HUES6 (cell line): ENCODE measurements at regions not wholly inside any gene's neighbourhood (a gene's known extent, or its start where the extent isn't known, plus 50 kb on each side); places are given as distances from the start of the nearest gene placed in this dataset.

Source experiments
- H3K27ac ChIP-seq: 2 replicates; pipeline ENCODE4 v1.7.0; 2013; ENCODE audit warnings: low read depth, mild to moderate bottlenecking, low read length, inconsistent platforms
- H3K27me3 ChIP-seq: 2 replicates; pipeline ENCODE4 v1.6.1; 2013; ENCODE audit warnings: low read length; ENCODE audit not compliant: control insufficient read depth, insufficient read depth
- H3K36me3 ChIP-seq: 2 replicates; pipeline ENCODE4 v1.6.1; 2013; ENCODE audit warnings: low read length; ENCODE audit not compliant: control insufficient read depth, insufficient read depth
- H3K4me1 ChIP-seq: 2 replicates; pipeline ENCODE4 v1.6.1; 2013; ENCODE audit warnings: low read length; ENCODE audit not compliant: control insufficient read depth, insufficient read depth
- H3K4me3 ChIP-seq: 2 replicates; pipeline ENCODE4 v1.5.1; 2013; ENCODE audit warnings: low read depth, low read length
- H3K9ac ChIP-seq: one replicate; pipeline ENCODE4 v1.6.1; 2013; ENCODE audit warnings: mild to moderate bottlenecking, low read length
- H3K9me3 ChIP-seq: 2 replicates; pipeline ENCODE4 v1.6.1; 2013; ENCODE audit warnings: low read depth, low read length; ENCODE audit not compliant: control insufficient read depth, insufficient read depth

DNA sequence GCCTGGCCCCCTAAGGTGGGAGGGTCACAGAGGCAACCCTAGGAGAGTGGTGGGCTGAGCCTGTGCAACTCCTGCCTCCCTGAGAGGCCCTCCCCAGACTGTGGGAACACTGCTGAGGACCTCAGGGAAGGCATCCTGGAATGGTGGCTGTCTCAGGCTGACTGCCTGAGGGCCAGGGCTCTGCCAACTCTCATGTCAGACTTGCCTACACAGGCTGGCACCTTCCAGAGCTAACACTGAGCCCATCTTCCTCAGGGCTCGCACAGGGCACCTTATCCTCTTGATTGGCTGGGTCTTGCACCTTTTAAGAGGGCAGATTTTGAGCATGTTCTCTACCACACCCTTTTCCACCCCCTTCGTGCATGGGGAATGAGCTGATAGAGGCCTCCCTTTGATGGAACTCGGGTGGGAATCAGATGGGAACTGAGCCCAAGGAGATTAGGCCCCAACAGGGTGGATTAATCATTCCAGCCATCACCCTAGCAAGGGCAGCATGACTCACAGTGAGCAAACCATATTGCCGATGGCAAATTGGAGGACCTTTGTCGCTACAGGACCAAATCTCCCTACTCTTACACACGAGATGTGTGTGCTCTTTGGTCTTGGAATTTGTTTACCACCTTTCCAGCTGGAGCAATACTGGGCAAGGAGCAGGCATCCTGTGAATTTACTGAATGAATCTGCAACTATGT lies 702.8 kb downstream of the VRK1 start:
- H3K27ac ChIP-seq = no peak overlapping the region
- no peak overlapping the region for H3K4me3 ChIP-seq
- no peaks in the 10 kb centered on the region for H3K36me3 ChIP-seq

DNA sequence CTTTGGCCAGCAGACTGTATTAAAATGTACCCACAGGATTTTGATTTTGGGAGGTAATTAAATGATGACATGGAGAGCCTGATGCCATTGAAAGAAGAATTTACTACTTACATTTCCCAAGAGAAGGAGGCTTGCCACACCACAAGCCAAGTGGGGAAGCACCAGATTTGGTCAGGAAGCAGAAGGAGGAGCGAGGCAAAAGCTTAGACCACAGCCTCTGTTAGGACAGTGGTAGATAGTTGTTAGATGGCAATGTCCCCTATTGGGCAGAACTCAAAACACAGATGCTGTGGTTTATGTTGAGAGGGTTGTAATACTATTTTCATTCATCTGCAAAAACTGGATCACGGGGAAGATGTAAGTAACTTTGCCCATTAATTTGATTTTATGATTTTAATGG lies 709.4 kb downstream of the VRK1 start:
- H3K4me3 ChIP-seq = no peak overlapping the region
- peaks cover 29% of the 10 kb centered on the region for H3K9me3 ChIP-seq
- no peaks in the 10 kb centered on the region for H3K27me3 ChIP-seq
- no peak overlapping the region for H3K9ac ChIP-seq
- H3K36me3 ChIP-seq = no peaks in the 10 kb centered on the region
- H3K27ac ChIP-seq = no peak overlapping the region
- no peaks in the 10 kb centered on the region for H3K4me1 ChIP-seq

More for the DNA sequence above, 702.8 kb downstream of the VRK1 start:
- Histone ChIP-seq H3K9ac (no peak overlapping the region), H3K27me3 (no peaks in the 10 kb centered on the region), H3K4me1 (peaks cover 4% of the 10 kb centered on the region; the same call in 1 of the 2 replicates), H3K9me3 (no peaks in the 10 kb centered on the region)

DNA sequence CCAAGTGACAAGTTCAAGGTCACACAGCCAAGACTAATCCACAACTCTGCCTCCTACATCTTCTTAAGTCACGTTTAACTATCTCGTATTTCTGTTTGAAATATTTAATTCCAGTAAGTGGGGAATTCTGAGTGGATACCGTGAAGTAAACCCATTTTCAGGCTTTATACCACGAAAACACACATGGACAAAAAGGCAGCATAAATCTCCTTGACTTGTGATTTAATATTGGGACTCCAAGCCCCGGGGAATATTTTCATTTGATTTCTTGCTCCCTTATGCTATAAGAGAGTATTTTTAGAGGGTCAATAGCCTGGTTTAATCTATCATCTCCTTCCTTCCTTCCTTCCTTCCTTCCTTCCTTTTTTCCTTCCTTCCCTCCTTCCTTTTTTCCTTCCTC lies 716.7 kb downstream of the VRK1 start:
- H3K27me3 ChIP-seq = no peaks in the 10 kb centered on the region
- peaks cover 7% of the 10 kb centered on the region for H3K9me3 ChIP-seq
- H3K36me3 ChIP-seq = no peaks in the 10 kb centered on the region
- H3K9ac ChIP-seq = no peak overlapping the region
- no peaks in the 10 kb centered on the region for H3K4me1 ChIP-seq
- H3K4me3 ChIP-seq = no peak overlapping the region
- no peak overlapping the region for H3K27ac ChIP-seq

DNA sequence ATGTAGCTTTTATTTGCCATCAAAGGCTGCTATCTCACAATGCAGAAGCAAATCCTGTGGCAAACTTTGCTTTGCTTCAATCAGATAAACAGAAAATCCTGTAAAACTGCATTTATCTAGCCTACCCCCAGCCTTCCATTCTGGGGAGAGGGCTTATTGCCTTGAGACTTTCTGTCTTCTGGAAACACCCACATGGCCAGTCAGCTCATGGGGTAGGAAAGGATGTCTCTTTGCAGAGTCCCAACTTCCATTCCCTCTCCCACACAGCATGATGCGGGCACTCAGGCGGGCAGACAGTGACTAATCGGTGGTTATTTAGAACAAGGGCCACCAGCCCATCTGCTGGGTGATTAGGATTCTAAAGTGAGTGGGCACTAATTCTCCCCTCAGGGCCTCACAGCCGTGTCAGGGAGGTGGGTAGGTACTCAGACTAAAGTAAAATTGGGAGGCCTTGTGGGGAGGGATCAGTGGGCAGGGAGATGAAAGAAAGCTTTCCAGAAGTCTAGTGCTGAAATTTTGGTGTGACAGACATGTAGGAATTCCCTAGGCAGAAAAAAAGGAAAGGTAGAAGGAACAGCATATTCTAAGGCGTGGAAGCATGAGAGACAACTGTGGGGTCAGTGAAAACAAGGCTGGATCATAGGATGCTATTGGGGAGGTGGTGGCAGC lies 720.5 kb downstream of the VRK1 start:
- H3K4me3 ChIP-seq = no peak overlapping the region
- H3K4me1 ChIP-seq = no peaks in the 10 kb centered on the region
- H3K27me3 ChIP-seq = no peaks in the 10 kb centered on the region
- H3K36me3 ChIP-seq = no peaks in the 10 kb centered on the region
- H3K27ac ChIP-seq = no peak overlapping the region
- no peaks in the 10 kb centered on the region for H3K9me3 ChIP-seq
- H3K9ac ChIP-seq = no peak overlapping the region

DNA sequence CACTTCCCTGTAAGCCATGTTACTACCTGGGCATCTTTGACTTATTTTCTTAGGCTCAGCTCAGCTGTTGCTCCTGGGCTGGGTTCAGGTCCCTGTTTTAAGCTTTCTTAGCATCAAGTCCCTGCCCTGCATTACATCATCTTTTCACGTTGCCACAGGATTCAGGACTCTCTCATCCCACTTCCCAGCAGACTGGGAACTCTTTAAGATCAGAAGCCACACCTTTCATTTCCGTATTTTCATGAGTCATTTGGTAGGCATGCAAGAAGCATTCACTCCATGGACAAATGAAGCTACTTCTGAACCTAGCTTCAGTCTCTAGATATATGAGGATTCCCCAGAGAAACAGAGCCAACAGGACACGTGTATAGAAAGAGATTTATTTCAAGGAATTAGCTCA lies 726.8 kb downstream of the VRK1 start:
- Histone ChIP-seq H3K9ac (no peak overlapping the region), H3K27ac (no peak overlapping the region), H3K36me3 (no peaks in the 10 kb centered on the region), H3K4me3 (no peak overlapping the region), H3K27me3 (no peaks in the 10 kb centered on the region), H3K4me1 (peaks cover 8% of the 10 kb centered on the region; the same call in 1 of the 2 replicates), H3K9me3 (no peaks in the 10 kb centered on the region)

DNA sequence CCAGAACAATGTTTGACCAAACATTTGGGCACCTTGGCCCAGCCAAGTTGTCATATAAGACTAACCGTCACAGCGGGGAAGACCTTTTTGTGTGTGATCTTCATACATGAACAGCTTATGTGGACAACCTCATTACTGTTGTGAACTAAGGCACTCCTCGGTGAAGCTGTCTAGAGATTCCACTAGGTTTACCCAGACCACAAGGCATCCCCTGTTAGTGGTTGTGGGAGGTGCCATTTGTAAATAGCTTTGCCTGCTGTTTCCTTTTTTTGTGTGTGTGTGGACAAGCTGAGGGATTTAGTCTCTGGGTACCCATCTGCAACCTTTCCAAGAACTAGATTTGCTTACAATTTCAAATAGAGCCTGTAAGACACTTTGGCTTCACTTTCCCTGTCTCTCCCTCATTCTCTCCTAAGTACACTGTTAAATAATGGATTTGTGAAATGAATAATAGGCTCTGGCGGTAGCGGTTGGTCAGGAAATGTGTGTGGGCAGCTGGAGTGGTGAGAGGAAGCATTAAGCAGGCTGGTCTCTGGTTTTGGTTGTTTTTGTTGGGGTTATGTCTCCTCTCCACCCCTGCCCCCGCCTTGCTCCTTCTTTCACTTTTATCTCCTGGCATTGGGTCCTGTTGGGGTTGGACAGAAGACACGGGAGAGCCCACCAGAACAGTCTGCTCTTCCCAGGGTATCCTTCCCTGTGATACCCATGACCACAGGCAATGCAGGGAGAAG lies 727.6 kb downstream of the VRK1 start:
- no peak overlapping the region for H3K27ac ChIP-seq
- no peak overlapping the region for H3K9ac ChIP-seq
- H3K36me3 ChIP-seq = no peaks in the 10 kb centered on the region

DNA sequence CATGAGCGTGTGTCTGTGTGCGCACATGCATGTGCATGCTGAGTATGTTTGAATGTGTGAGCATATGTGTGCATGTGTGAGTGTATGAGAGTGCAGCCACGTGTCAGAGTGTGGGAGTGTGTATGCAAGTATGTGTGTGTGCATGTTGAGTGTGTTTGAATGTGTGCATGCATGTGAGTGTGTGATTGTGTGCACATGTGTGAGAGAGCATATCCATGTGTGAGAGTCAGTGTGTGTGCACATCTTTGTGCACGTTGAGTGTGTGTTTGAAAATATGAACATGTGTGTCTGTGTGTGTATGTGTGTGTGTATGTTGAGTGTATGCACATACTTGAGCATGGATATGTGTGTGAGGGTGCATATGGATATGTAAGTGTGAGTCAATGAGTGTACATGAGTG lies 730.8 kb downstream of the VRK1 start:
- H3K9me3 ChIP-seq = no peaks in the 10 kb centered on the region
- H3K9ac ChIP-seq = no peak overlapping the region
- H3K27me3 ChIP-seq = no peaks in the 10 kb centered on the region
- H3K27ac ChIP-seq = no peak overlapping the region
- H3K4me1 ChIP-seq = peaks cover 8% of the 10 kb centered on the region; the same call in 1 of the 2 replicates
- H3K36me3 ChIP-seq = no peaks in the 10 kb centered on the region
- no peak overlapping the region for H3K4me3 ChIP-seq

More for the DNA sequence above, 727.6 kb downstream of the VRK1 start:
- Histone ChIP-seq H3K27me3 (no peaks in the 10 kb centered on the region), H3K4me1 (peaks cover 8% of the 10 kb centered on the region; the same call in 1 of the 2 replicates), H3K9me3 (no peaks in the 10 kb centered on the region), H3K4me3 (no peak overlapping the region)

DNA sequence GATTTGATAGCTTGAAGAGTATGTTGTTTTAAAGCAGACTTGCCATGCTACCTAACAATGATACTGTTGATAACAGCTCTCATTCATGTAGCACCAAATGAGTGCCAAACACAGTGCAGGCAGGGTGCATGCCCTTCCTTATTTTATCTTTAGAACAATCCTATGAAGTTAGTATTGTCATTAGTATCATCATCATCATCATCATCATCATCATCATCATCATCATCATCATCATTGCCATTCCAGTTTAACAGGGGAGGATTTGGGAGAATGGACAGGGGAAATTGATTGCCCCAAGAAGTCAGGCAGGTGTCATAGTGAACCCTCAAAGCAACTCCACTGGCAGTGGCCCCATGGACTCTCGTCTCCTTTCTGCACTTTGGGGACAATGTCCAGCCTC lies 734.9 kb downstream of the VRK1 start:
- H3K9me3 ChIP-seq = no peaks in the 10 kb centered on the region
- H3K4me1 ChIP-seq = no peaks in the 10 kb centered on the region
- no peaks in the 10 kb centered on the region for H3K27me3 ChIP-seq

DNA sequence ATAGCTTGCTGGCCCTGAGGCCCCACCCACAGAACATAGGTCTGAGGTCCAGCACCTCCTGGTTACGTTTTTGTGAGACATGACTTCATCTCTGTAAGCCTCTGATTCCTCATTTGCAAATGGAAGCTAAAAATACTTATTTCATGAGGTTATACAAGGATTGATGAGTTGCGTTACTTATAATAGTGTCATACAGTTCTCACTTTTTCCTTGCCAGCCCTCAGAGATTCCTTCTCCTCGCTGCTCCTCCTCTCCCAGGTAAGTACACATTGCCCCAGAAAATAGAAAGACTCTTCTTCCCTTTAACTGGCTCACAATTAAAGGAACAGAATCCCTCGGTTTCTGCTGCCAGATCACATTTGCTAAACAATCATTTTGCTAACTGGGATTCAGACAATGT lies 739.2 kb downstream of the VRK1 start:
- H3K4me1 ChIP-seq = no peaks in the 10 kb centered on the region
- no peaks in the 10 kb centered on the region for H3K36me3 ChIP-seq
- no peak overlapping the region for H3K27ac ChIP-seq
- H3K9me3 ChIP-seq = no peaks in the 10 kb centered on the region
- no peak overlapping the region for H3K9ac ChIP-seq
- no peaks in the 10 kb centered on the region for H3K27me3 ChIP-seq
- H3K4me3 ChIP-seq = no peak overlapping the region

More for the DNA sequence above, 734.9 kb downstream of the VRK1 start:
- no peak overlapping the region for H3K4me3 ChIP-seq
- no peak overlapping the region for H3K27ac ChIP-seq
- no peak overlapping the region for H3K9ac ChIP-seq
- no peaks in the 10 kb centered on the region for H3K36me3 ChIP-seq

DNA sequence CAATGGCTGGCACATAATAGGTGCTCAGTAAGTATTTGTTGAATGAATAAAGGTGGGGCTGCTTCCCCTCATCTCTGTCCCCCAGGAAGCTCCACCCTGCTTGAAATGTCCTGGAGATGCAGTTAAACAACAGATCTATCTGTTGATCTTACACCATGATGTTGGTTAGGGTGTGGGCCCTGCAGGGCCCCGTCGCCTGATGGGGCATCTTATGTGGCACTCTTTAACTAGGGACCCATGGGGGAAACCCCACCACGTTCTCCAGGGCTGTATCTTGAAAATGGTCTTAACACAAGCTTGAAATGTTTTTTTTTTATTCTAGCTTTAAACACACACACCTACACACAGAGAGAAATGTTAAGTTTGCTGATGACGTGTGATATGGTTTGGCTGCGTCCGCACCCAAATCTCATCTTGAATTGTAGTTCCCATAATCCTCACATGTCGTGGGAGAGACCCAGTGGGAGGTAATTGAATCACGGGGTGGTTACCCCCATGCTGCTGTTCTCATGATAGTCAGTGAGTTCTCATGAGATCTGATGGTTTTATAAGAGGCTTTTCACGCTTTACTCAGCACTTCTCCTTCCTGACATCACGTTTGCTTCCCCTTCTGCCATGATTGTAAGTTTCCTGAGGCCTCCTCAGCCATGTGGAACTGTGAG lies 741.7 kb downstream of the VRK1 start:
- Histone ChIP-seq H3K27ac (no peak overlapping the region), H3K9me3 (no peaks in the 10 kb centered on the region), H3K27me3 (no peaks in the 10 kb centered on the region), H3K4me1 (no peaks in the 10 kb centered on the region), H3K4me3 (no peak overlapping the region), H3K9ac (no peak overlapping the region), H3K36me3 (no peaks in the 10 kb centered on the region)

DNA sequence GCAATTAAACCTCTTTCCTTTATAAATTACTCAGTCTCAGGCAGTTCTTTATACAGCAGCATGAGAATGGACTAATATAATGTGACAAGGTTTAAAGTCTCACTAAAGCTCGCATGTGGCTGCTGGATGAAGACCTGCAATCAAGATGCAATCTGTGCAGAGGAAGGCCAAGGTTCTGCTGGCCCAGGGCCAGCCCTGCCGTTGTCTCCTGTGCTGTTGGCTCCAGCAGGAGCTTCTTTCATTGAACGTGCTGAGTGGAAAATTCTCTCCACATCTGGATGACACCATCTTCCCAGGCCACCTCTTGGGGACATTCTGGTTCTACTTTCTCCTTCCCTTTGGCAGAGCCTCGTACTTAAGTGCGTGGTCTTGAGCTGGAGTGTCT lies 742.2 kb downstream of the VRK1 start:
- H3K27me3 ChIP-seq = no peaks in the 10 kb centered on the region
- no peak overlapping the region for H3K9ac ChIP-seq
- H3K4me3 ChIP-seq = no peak overlapping the region
- no peaks in the 10 kb centered on the region for H3K4me1 ChIP-seq
- H3K9me3 ChIP-seq = no peaks in the 10 kb centered on the region
- H3K27ac ChIP-seq = no peak overlapping the region
- H3K36me3 ChIP-seq = no peaks in the 10 kb centered on the region
